ENCODE measurements at regions not wholly inside any gene's neighbourhood (a gene's known extent, or its start where the extent isn't known, plus 50 kb on each side); places are given as distances from the start of the nearest gene placed in this dataset.

DNA sequence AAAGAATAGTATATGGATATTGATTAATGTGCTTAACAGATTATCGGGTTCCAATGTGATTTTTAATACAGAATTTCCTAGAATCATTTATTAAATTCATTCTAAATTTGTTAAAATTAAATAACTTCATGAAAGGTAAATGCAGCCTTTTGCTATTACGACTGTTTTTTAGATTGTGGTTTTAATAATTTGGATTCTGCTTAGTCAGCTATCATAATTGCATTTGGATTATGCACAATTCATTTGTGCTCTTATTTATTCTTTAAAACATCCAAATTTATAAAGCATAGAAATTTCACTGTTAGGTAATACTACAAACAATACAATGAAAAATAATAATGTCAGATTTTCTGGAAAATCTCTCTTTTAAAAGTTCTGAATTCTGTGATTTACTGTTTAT, 1598.5 kb downstream of the EFNA5 start:
- no peak overlapping the region for H3K4me2 ChIP-seq
- WGBS (ENCODE audit: low lambda C conversion rate): 87% methylated on average over 2 of the region's 2 CpGs
- no peak overlapping the region for H3K4me3 ChIP-seq (ENCODE audit: low read depth in 2 of 2, low read length in 1 of 2)
- ChIA-PET POLR2A (no interaction called here), CTCF (no interaction called here)
- H3K9ac ChIP-seq: no peak overlapping the region
- peaks cover 3% of the 10 kb centered on the region; the same call in 1 of the 2 replicates for H3K9me2 ChIP-seq
- no peaks in the 10 kb centered on the region for H3F3A ChIP-seq (replicated peaks; ENCODE audit: insufficient read depth)
- TF ChIP-seq GABPA (IDR thresholded peaks at IDR 0.05; ENCODE audit: low read depth) (no peak), RXRA (IDR thresholded peaks at IDR 0.05; ENCODE audit: borderline replicate concordance, low read depth) (no peak), NRF1 (IDR thresholded peaks at IDR 0.05; ENCODE audit: low read depth, low read length) (no peak), SMC3 (IDR thresholded peaks at IDR 0.05; ENCODE audit: low read depth, low read length) (no peak), MXI1 (IDR thresholded peaks at IDR 0.05; ENCODE audit: low read depth, low read length) (no peak), MEF2A (IDR thresholded peaks at IDR 0.05; ENCODE audit: borderline replicate concordance, low read depth) (no peak), JUND (IDR thresholded peaks at IDR 0.05) (no peak), EZH2phosphoT487 (IDR thresholded peaks at IDR 0.05; ENCODE audit: borderline replicate concordance, low read depth) (no peak), CHD2 (IDR thresholded peaks at IDR 0.05; ENCODE audit: low read length, partially characterized antibody) (no peak), YY1 (IDR thresholded peaks at IDR 0.05; ENCODE audit: low read depth) (no peak), TEAD4 (IDR thresholded peaks at IDR 0.05; ENCODE audit: borderline replicate concordance, insufficient read depth) (no peak), RAD21 (IDR thresholded peaks at IDR 0.05; ENCODE audit: low read length) (no peak)
- TF ChIP-seq, protein P1, sequence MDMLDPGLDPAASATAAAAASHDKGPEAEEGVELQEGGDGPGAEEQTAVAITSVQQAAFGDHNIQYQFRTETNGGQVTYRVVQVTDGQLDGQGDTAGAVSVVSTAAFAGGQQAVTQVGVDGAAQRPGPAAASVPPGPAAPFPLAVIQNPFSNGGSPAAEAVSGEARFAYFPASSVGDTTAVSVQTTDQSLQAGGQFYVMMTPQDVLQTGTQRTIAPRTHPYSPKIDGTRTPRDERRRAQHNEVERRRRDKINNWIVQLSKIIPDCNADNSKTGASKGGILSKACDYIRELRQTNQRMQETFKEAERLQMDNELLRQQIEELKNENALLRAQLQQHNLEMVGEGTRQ (IDR thresholded peaks at IDR 0.05; ENCODE audit: borderline replicate concordance, low read depth, low read length): no peak
- TF ChIP-seq, protein P2, sequence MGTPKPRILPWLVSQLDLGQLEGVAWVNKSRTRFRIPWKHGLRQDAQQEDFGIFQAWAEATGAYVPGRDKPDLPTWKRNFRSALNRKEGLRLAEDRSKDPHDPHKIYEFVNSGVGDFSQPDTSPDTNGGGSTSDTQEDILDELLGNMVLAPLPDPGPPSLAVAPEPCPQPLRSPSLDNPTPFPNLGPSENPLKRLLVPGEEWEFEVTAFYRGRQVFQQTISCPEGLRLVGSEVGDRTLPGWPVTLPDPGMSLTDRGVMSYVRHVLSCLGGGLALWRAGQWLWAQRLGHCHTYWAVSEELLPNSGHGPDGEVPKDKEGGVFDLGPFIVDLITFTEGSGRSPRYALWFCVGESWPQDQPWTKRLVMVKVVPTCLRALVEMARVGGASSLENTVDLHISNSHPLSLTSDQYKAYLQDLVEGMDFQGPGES (IDR thresholded peaks at IDR 0.05; ENCODE audit: low read depth, low read length): no peak
- TF ChIP-seq, protein P3, sequence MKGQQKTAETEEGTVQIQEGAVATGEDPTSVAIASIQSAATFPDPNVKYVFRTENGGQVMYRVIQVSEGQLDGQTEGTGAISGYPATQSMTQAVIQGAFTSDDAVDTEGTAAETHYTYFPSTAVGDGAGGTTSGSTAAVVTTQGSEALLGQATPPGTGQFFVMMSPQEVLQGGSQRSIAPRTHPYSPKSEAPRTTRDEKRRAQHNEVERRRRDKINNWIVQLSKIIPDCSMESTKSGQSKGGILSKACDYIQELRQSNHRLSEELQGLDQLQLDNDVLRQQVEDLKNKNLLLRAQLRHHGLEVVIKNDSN (IDR thresholded peaks at IDR 0.05; ENCODE audit: borderline replicate concordance, low read depth): no peak
- TF ChIP-seq, protein P4, sequence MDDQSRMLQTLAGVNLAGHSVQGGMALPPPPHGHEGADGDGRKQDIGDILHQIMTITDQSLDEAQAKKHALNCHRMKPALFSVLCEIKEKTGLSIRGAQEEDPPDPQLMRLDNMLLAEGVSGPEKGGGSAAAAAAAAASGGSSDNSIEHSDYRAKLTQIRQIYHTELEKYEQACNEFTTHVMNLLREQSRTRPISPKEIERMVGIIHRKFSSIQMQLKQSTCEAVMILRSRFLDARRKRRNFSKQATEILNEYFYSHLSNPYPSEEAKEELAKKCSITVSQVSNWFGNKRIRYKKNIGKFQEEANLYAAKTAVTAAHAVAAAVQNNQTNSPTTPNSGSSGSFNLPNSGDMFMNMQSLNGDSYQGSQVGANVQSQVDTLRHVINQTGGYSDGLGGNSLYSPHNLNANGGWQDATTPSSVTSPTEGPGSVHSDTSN (IDR thresholded peaks at IDR 0.05): no peak
- no peak overlapping the region for H2AFZ ChIP-seq (ENCODE audit: low read depth)
- H3K9me3 ChIP-seq: no peaks in the 10 kb centered on the region
- no peaks in the 10 kb centered on the region for H3K27me3 ChIP-seq (ENCODE audit: insufficient read depth)
- DNase-seq: no peak
- H4K20me1 ChIP-seq (ENCODE audit: insufficient read depth): no peaks in the 10 kb centered on the region
- H3K27ac ChIP-seq (ENCODE audit: low read depth in 2 of 2, low read length in 1 of 2): peak overlapping the region in 1 of 2 experiments; percentile 28; a peak in 1 of 4 replicates
- no peaks in the 10 kb centered on the region for H3K4me1 ChIP-seq (ENCODE audit: control insufficient read depth in 1 of 2, insufficient read depth in 2 of 2, low read depth in 1 of 2, low read length in 1 of 2)
- no peaks in the 10 kb centered on the region for H3K36me3 ChIP-seq (replicated peaks in 1 of 2; ENCODE audit: control insufficient read depth in 1 of 2, insufficient read depth in 2 of 2, low read length in 1 of 2)
- no peaks in the 10 kb centered on the region for H3K79me2 ChIP-seq (ENCODE audit: insufficient read depth)
